CD14-positive monocyte (primary cell): ENCODE measurements at regions not wholly inside any gene's neighbourhood (a gene's known extent, or its start where the extent isn't known, plus 50 kb on each side); places are given as distances from the start of the nearest gene placed in this dataset.

Source experiments
- DNase-seq, 3 donors: peaks; one replicate each; pipeline ENCODE4 v3.0.0-alpha.2; 2011 to 2022
- H2AFZ ChIP-seq: 2 replicates; pipeline ENCODE4 v1.6.0; 2012; ENCODE audit warnings: mild to moderate bottlenecking, low read depth, low read length, inconsistent platforms; ENCODE audit not compliant: insufficient read depth, poor library complexity, severe bottlenecking
- H3K27ac ChIP-seq, 2 donors: 1 replicate in 1 of 2; 2 replicates in 1 of 2; pipeline ENCODE4 v1.5.1; 2012 to 2013; ENCODE audit warnings: low read length in 2 of 2, control low read depth in 1 of 2, inconsistent platforms in 1 of 2, low read depth in 1 of 2, mild to moderate bottlenecking in 1 of 2
- H3K27me3 ChIP-seq, 2 donors: one replicate each; pipeline versions ENCODE4 v1.6.0 to v1.6.1; 2011 to 2013; ENCODE audit warnings: low read length in 2 of 2; ENCODE audit not compliant: control insufficient read depth in 2 of 2, insufficient read depth in 2 of 2
- H3K36me3 ChIP-seq, 2 donors: replicated peaks in 1 of 2; 1 replicate in 1 of 2; 2 replicates in 1 of 2; pipeline versions ENCODE4 v1.5.1 to v1.6.1; 2012 to 2013; ENCODE audit warnings: low read length in 2 of 2, control low read depth in 1 of 2, inconsistent platforms in 1 of 2, mild to moderate bottlenecking in 1 of 2; ENCODE audit not compliant: insufficient read depth in 2 of 2, control insufficient read depth in 1 of 2
- H3K4me1 ChIP-seq, 2 donors: 1 replicate in 1 of 2; 2 replicates in 1 of 2; pipeline versions ENCODE4 v1.5.1 to v1.6.1; 2012 to 2013; ENCODE audit warnings: low read length in 2 of 2, control low read depth in 1 of 2, inconsistent platforms in 1 of 2, mild to moderate bottlenecking in 1 of 2, moderate library complexity in 1 of 2; ENCODE audit not compliant: insufficient read depth in 2 of 2, control insufficient read depth in 1 of 2
- H3K4me2 ChIP-seq: replicated peaks from 2 replicates; pipeline ENCODE3; 2012; ENCODE audit warnings: low read length, moderate library complexity, mild to moderate bottlenecking; ENCODE audit not compliant: poor library complexity, severe bottlenecking; ENCODE audit errors: extremely low read depth
- H3K4me3 ChIP-seq, 3 experiments: fragments of 200-600 bp in 1 of 3; sonication (generic) in 1 of 3; replicated peaks in 1 of 3; 1 replicate in 2 of 3; 2 replicates in 1 of 3; pipeline ENCODE4 v1.5.1; 2011 to 2013; ENCODE audit warnings: low read length in 3 of 3, mild to moderate bottlenecking in 3 of 3, control low read depth in 2 of 3, low read depth in 2 of 3, inconsistent platforms in 1 of 3, moderate library complexity in 1 of 3
- H3K79me2 ChIP-seq: 2 replicates; pipeline ENCODE4 v1.6.0; 2012; ENCODE audit warnings: mild to moderate bottlenecking, control low read depth, inconsistent platforms, low read length, moderate library complexity; ENCODE audit not compliant: insufficient read depth
- H3K9ac ChIP-seq: 2 replicates; pipeline ENCODE4 v1.6.0; 2017; ENCODE audit warnings: low read length, mild to moderate bottlenecking; ENCODE audit not compliant: insufficient read depth, poor library complexity, severe bottlenecking
- H3K9me3 ChIP-seq, 2 donors: replicated peaks in 1 of 2; 1 replicate in 1 of 2; 2 replicates in 1 of 2; pipeline versions ENCODE4 v1.5.1 to v1.6.1; 2012 to 2013; ENCODE audit warnings: low read length in 2 of 2, control low read depth in 1 of 2; ENCODE audit not compliant: control insufficient read depth in 1 of 2, insufficient read depth in 1 of 2
- H4K20me1 ChIP-seq: 2 replicates; pipeline ENCODE4 v1.6.0; 2012; ENCODE audit warnings: mild to moderate bottlenecking, low read length, control low read depth, moderate library complexity; ENCODE audit not compliant: insufficient read depth
- H3K27ac Mint-ChIP-seq, 7 donors: one replicate each; pipeline ENCODE4 v1.8.0; 2020; ENCODE audit warnings: mild to moderate bottlenecking in 7 of 7, mixed read lengths in 7 of 7, moderate library complexity in 6 of 7, inconsistent platforms in 2 of 7
- H3K27me3 Mint-ChIP-seq, 3 donors: one replicate each; pipeline ENCODE4 v1.8.0; 2021 to 2022; ENCODE audit warnings: low read depth in 3 of 3, mild to moderate bottlenecking in 3 of 3, mixed read lengths in 3 of 3, moderate library complexity in 3 of 3, inconsistent platforms in 1 of 3
- H3K36me3 Mint-ChIP-seq, 2 donors: one replicate each; pipeline ENCODE4 v1.8.0; 2020; ENCODE audit warnings: mixed read lengths in 2 of 2, inconsistent platforms in 1 of 2, mild to moderate bottlenecking in 1 of 2
- H3K4me1 Mint-ChIP-seq: one replicate; pipeline ENCODE4 v1.8.0; 2020; ENCODE audit warnings: mild to moderate bottlenecking, mixed read lengths
- H3K4me3 Mint-ChIP-seq, 2 donors: one replicate each; pipeline ENCODE4 v1.8.0; 2020; ENCODE audit warnings: mild to moderate bottlenecking in 2 of 2, mixed read lengths in 2 of 2, moderate library complexity in 1 of 2
- H3K9me3 Mint-ChIP-seq, 7 donors: one replicate each; pipeline ENCODE4 v1.8.0; 2020 to 2022; ENCODE audit warnings: mixed read lengths in 7 of 7, mild to moderate bottlenecking in 6 of 7, moderate library complexity in 6 of 7, inconsistent platforms in 2 of 7
- CTCF ChIP-seq: fragments of 200-600 bp; IDR thresholded peaks from one replicate; pipeline ENCODE4 v1.8.0; 2022; ENCODE audit warnings: antibody characterized with exemption, mild to moderate bottlenecking
- WGBS: methylation state at CpG from one replicate; pipeline ENCODE4 v1.1.5; 2013; ENCODE audit warnings: missing lambda C conversion rate; ENCODE audit not compliant: insufficient coverage; 5-methylcytosine and 5-hydroxymethylcytosine counted together
- intact Hi-C, 2 donors: fragments of 100-400 bp; cut with micrococcal nuclease; formaldehyde crosslinking; loops; one replicate each; pipeline versions ENCODE4 v1.15.0 to v1.15.1; 2023

- Mint-ChIP-seq H3K27ac (no peak overlapping the region), H3K9me3 (peaks cover 0 to 7% (median 0%) of the 10 kb centered on the region in 7 donors), H3K4me3 (no peak overlapping the region), H3K4me1 (no peaks in the 10 kb centered on the region), H3K36me3 (no peaks in the 10 kb centered on the region), H3K27me3 (no peaks in the 10 kb centered on the region)
- H4K20me1 ChIP-seq = no peaks in the 10 kb centered on the region
- no peaks in the 10 kb centered on the region for H3K9me3 ChIP-seq
- TF ChIP-seq CTCF = no peak
- intact Hi-C loops = no loop called here
- H3K4me2 ChIP-seq = no peak overlapping the region
- no peak overlapping the region for H3K9ac ChIP-seq
- no peak overlapping the region for H2AFZ ChIP-seq
- H3K4me1 ChIP-seq = no peaks in the 10 kb centered on the region
- no peak overlapping the region for H3K27ac ChIP-seq
- no peaks in the 10 kb centered on the region for H3K27me3 ChIP-seq
- H3K4me3 ChIP-seq = no peak overlapping the region
- no peak for DNase-seq
- no peaks in the 10 kb centered on the region for H3K79me2 ChIP-seq
- H3K36me3 ChIP-seq = no peaks in the 10 kb centered on the region
Observed at GRCh38 chr14:27050208-27050607, 452.4 kb upstream of the NOVA1 start.

- WGBS = no CpG with 5 or more reads among the region's 1 CpG
- Histone ChIP-seq H3K9ac (no peak overlapping the region), H3K36me3 (no peaks in the 10 kb centered on the region), H3K27ac (no peak overlapping the region), H3K9me3 (no peaks in the 10 kb centered on the region), H3K4me2 (no peak overlapping the region), H3K79me2 (no peaks in the 10 kb centered on the region), H3K4me1 (no peaks in the 10 kb centered on the region), H4K20me1 (no peaks in the 10 kb centered on the region), H3K4me3 (no peak overlapping the region), H3K27me3 (no peaks in the 10 kb centered on the region), H2AFZ (no peak overlapping the region)
- DNase-seq = no peak
- no peaks in the 10 kb centered on the region for H3K36me3 Mint-ChIP-seq
- no peaks in the 10 kb centered on the region for H3K27me3 Mint-ChIP-seq
- no peak for TF ChIP-seq CTCF
- peaks cover 0 to 7% (median 0%) of the 10 kb centered on the region in 7 donors for H3K9me3 Mint-ChIP-seq
- H3K27ac Mint-ChIP-seq = no peak overlapping the region
- H3K4me3 Mint-ChIP-seq = no peak overlapping the region
- intact Hi-C loops = no loop called here
- no peaks in the 10 kb centered on the region for H3K4me1 Mint-ChIP-seq
Observed at GRCh38 chr14:27056586-27056985, 458.8 kb upstream of the NOVA1 start.
